Skeletal muscle tissue (tissue), 3 donors: ENCODE measurements at regions not wholly inside any gene's neighbourhood (a gene's known extent, or its start where the extent isn't known, plus 50 kb on each side); places are given as distances from the start of the nearest gene placed in this dataset.

Experiments used
- H3K27ac ChIP-seq: one replicate; pipeline ENCODE4 v1.7.0; 2013; ENCODE audit warnings: mild to moderate bottlenecking, low read depth, low read length, inconsistent platforms
- H3K27me3 ChIP-seq, 3 donors: one replicate each; pipeline ENCODE4 v1.7.0; 2013; ENCODE audit warnings: low read length in 3 of 3; ENCODE audit not compliant: control insufficient read depth in 3 of 3, insufficient read depth in 3 of 3
- H3K36me3 ChIP-seq, 3 donors: one replicate each; pipeline ENCODE4 v1.7.0; 2013; ENCODE audit warnings: low read length in 3 of 3; ENCODE audit not compliant: control insufficient read depth in 3 of 3, insufficient read depth in 3 of 3
- H3K4me1 ChIP-seq, 3 donors: one replicate each; pipeline ENCODE4 v1.7.0; 2013; ENCODE audit warnings: low read length in 3 of 3, mild to moderate bottlenecking in 3 of 3; ENCODE audit not compliant: control insufficient read depth in 3 of 3, insufficient read depth in 3 of 3
- H3K4me3 ChIP-seq, 3 donors: one replicate each; pipeline ENCODE4 v1.7.0; 2013; ENCODE audit warnings: low read length in 3 of 3
- H3K9ac ChIP-seq, 3 donors: one replicate each; pipeline ENCODE4 v1.7.0; 2013; ENCODE audit warnings: low read length in 3 of 3, mild to moderate bottlenecking in 3 of 3, moderate library complexity in 2 of 3, low read depth in 1 of 3
- H3K9me3 ChIP-seq, 3 donors: one replicate each; pipeline ENCODE4 v1.7.0; 2013; ENCODE audit warnings: low read length in 3 of 3; ENCODE audit not compliant: control insufficient read depth in 3 of 3
- donor health status: Osteomylitis.

DNA sequence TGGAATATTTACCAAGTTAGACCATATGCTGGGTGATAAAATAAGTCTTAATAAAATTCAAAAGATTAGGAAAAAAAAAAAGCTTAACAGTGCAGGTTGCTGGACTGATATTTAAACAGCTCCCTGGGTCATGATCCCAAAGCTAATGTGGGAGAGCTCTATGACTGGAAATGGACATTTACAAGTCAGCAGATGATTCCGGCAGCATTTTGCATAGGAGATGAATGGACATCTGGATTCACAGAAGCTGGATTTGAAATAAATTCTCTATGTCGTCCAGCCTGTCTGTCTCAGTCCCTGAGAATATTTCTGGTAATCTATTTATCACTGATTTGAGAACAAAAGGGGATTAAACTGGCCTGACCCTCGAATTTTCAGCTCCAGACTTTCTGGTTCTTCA lies 52.3 kb upstream of the KLHL25 start:
- no peaks in the 10 kb centered on the region for H3K36me3 ChIP-seq
- H3K9ac ChIP-seq: no peak overlapping the region
- peaks cover 0 to 3% (median 0%) of the 10 kb centered on the region in 3 donors for H3K9me3 ChIP-seq
- peaks cover 0 to 9% (median 0%) of the 10 kb centered on the region in 3 donors for H3K27me3 ChIP-seq
- H3K4me1 ChIP-seq: no peaks in the 10 kb centered on the region
- H3K4me3 ChIP-seq: no peak overlapping the region
- H3K27ac ChIP-seq: no peak overlapping the region

- peaks cover 0 to 3% (median 0%) of the 10 kb centered on the region in 3 donors for H3K27me3 ChIP-seq
These were observed 55.2 kb upstream of the KLHL25 start for GRCh38 chr15:85849946-85850345.

GRCh38 chr15:85852969-85853368 lies 58.2 kb upstream of the KLHL25 start:
- no peak overlapping the region for H3K9ac ChIP-seq
- H3K4me1 ChIP-seq: no peaks in the 10 kb centered on the region
- peaks cover 0 to 3% (median 1%) of the 10 kb centered on the region in 3 donors for H3K27me3 ChIP-seq
- H3K36me3 ChIP-seq: no peaks in the 10 kb centered on the region
- H3K9me3 ChIP-seq: no peaks in the 10 kb centered on the region
- no peak overlapping the region for H3K4me3 ChIP-seq
- no peak overlapping the region for H3K27ac ChIP-seq

More at GRCh38 chr15:85849946-85850345, 55.2 kb upstream of the KLHL25 start:
- H3K27ac ChIP-seq: no peak overlapping the region
- H3K4me3 ChIP-seq: no peak overlapping the region
- H3K36me3 ChIP-seq: no peaks in the 10 kb centered on the region
- no peak overlapping the region for H3K9ac ChIP-seq
- H3K4me1 ChIP-seq: no peaks in the 10 kb centered on the region
- peaks cover 0 to 3% (median 0%) of the 10 kb centered on the region in 3 donors for H3K9me3 ChIP-seq

GRCh38 chr15:85854345-85855097 lies 59.8 kb upstream of the KLHL25 start:
- H3K4me3 ChIP-seq: no peak overlapping the region
- H3K36me3 ChIP-seq: no peaks in the 10 kb centered on the region
- no peaks in the 10 kb centered on the region for H3K9me3 ChIP-seq
- H3K27me3 ChIP-seq: peaks cover 3 to 8% (median 6%) of the 10 kb centered on the region in 3 donors
- H3K4me1 ChIP-seq: peaks cover 0 to 7% (median 4%) of the 10 kb centered on the region in 3 donors
- no peak overlapping the region for H3K9ac ChIP-seq
- no peak overlapping the region for H3K27ac ChIP-seq

- no peaks in the 10 kb centered on the region for H3K36me3 ChIP-seq
- peaks cover 0 to 7% (median 4%) of the 10 kb centered on the region in 3 donors for H3K4me1 ChIP-seq
- H3K9ac ChIP-seq: no peak overlapping the region
- peaks cover 3 to 8% (median 6%) of the 10 kb centered on the region in 3 donors for H3K27me3 ChIP-seq
- no peak overlapping the region for H3K27ac ChIP-seq
- peak overlapping the region in 2 of 3 donors; percentile 11 to 35 for H3K4me3 ChIP-seq
- no peaks in the 10 kb centered on the region for H3K9me3 ChIP-seq
These were observed 64.1 kb upstream of the KLHL25 start for GRCh38 chr15:85858586-85859375.

GRCh38 chr15:85859671-85860070 lies 64.9 kb upstream of the KLHL25 start:
- H3K27ac ChIP-seq: no peak overlapping the region

GRCh38 chr15:85860394-85861161 lies 65.9 kb upstream of the KLHL25 start:
- Histone ChIP-seq H3K36me3 (no peaks in the 10 kb centered on the region), H3K4me1 (peaks cover 0 to 7% (median 4%) of the 10 kb centered on the region in 3 donors), H3K27me3 (peaks cover 3 to 8% (median 6%) of the 10 kb centered on the region in 3 donors), H3K27ac (no peak overlapping the region), H3K4me3 (no peak overlapping the region), H3K9me3 (no peaks in the 10 kb centered on the region), H3K9ac (no peak overlapping the region)

More at GRCh38 chr15:85859671-85860070, 64.9 kb upstream of the KLHL25 start:
- Histone ChIP-seq H3K9me3 (no peaks in the 10 kb centered on the region), H3K4me3 (no peak overlapping the region), H3K9ac (no peak overlapping the region), H3K4me1 (peaks cover 0 to 7% (median 4%) of the 10 kb centered on the region in 3 donors), H3K27me3 (peaks cover 3 to 8% (median 6%) of the 10 kb centered on the region in 3 donors), H3K36me3 (no peaks in the 10 kb centered on the region)

GRCh38 chr15:85865070-85865684 lies 70.5 kb upstream of the KLHL25 start:
- Histone ChIP-seq H3K4me3 (no peak overlapping the region), H3K36me3 (no peaks in the 10 kb centered on the region), H3K9me3 (no peaks in the 10 kb centered on the region), H3K27ac (no peak overlapping the region), H3K9ac (no peak overlapping the region), H3K27me3 (peaks cover 0 to 2% (median 0%) of the 10 kb centered on the region in 3 donors), H3K4me1 (no peaks in the 10 kb centered on the region)

DNA sequence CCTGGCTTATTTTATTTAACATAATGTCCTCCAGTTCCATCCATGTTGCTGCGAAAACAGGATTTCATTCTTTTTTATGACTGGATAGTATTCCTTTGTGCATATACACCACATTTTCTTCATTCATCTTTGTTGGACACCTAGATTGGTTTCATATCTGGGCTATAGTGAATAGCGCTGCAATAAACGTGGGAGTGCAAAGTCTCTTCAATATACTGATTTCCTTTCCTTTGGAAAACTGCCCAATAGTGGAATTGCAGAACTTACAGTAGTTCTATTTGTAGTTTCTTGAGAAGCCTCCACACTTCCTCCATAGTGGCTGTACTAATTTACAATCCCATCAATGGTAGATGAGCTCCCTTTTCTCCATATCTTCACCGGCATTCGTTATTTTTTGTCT lies 72.5 kb upstream of the KLHL25 start:
- Histone ChIP-seq H3K9me3 (no peaks in the 10 kb centered on the region), H3K9ac (no peak overlapping the region), H3K4me1 (no peaks in the 10 kb centered on the region), H3K27ac (no peak overlapping the region), H3K4me3 (no peak overlapping the region), H3K27me3 (peaks cover 0 to 2% (median 0%) of the 10 kb centered on the region in 3 donors), H3K36me3 (no peaks in the 10 kb centered on the region)
